Erythroblast (primary cell): ENCODE measurements at regions not wholly inside any gene's neighbourhood (a gene's known extent, or its start where the extent isn't known, plus 50 kb on each side); places are given as distances from the start of the nearest gene placed in this dataset.

Source experiments
- DNase-seq, 2 experiments: peaks; one replicate each; lab custom pipeline; 2025; lab: John Stamatoyannopoulos, UW
- GATA1 ChIP-seq: IDR thresholded peaks from 2 replicates; pipeline ENCODE4 v1.6.1; 2011; ENCODE audit warnings: low read depth, mild to moderate bottlenecking, control low read depth, low read length, moderate library complexity
- POLR2A ChIP-seq: IDR thresholded peaks from 2 replicates; pipeline ENCODE4 v1.6.1; 2011; ENCODE audit warnings: mild to moderate bottlenecking, low read length

DNA sequence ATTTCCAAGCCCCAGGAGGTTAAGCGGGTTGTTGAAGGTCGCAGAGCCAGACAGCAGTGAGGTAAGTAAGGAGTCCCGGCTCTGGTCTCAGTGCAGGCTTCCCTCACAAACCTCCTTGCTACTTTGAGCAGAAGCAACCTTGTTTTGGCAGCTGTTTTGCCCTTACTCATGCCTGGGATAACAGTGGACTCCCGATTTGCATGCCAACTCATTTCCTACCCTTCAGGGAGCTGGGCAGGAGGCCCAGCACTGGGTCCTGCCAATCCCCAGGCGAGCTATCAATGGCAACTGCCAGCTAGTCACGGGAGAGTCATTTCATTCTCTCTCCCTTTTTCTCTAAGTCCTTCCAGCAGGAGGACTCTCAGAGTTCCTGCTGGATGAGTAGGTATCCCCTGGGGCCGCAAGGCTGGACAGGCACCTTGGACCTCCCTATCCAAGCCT, 72.0 kb upstream of the KSR1 start:
- no peak for DNase-seq

GRCh38 chr17:27384726-27385125, 71.5 kb upstream of the KSR1 start:
- TF ChIP-seq GATA1 = no peak
- TF ChIP-seq POLR2A = no peak
- no peak for DNase-seq

More for the DNA sequence above, 72.0 kb upstream of the KSR1 start:
- no peak for TF ChIP-seq GATA1
- no peak for TF ChIP-seq POLR2A

GRCh38 chr17:27385626-27386025, 70.6 kb upstream of the KSR1 start:
- TF ChIP-seq GATA1 (no peak), POLR2A (no peak)
- DNase-seq = no peak

DNA sequence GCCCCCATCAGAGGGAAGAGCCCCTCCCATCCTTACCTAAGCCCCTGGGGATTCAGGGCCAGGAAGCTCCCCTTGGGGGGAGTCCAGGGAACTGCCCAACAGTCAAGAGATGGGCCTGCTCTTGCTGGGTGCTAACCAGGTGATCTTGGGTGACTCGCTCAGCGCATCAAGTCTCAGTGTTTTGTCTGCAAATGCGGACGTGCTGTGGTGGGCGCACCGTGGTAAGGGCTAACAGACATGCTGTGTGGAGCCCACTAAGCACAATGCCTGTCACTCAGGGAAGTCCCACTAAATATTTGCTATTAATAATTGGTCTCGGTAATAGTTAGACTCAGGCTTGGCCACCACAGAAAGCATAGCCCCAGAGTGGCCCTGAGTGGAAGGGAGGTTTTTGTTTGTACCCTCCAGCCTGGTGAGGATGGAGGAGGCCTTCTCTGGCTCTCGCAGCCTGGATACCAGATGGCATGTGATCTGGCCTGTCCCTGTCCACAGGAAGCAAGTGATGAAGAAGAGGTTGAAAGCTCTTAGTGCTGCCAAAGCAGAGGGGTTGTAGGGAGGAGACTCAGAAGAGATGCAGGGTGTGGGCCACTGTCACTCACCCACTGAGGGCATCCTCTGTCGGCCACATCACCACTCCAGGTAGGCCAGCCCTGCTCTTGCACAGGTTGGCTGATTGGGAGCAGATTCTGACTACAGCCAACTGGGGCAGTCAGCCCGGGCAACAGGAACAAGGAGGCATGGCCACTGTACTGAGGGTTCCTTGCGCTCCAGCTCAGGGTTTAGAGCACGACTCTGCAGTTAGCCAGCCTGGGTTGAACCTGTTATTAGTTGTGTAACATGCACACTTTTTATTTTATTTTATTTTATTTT, 69.8 kb upstream of the KSR1 start:
- no peak for TF ChIP-seq GATA1
- TF ChIP-seq POLR2A = no peak
- no peak for DNase-seq

DNA sequence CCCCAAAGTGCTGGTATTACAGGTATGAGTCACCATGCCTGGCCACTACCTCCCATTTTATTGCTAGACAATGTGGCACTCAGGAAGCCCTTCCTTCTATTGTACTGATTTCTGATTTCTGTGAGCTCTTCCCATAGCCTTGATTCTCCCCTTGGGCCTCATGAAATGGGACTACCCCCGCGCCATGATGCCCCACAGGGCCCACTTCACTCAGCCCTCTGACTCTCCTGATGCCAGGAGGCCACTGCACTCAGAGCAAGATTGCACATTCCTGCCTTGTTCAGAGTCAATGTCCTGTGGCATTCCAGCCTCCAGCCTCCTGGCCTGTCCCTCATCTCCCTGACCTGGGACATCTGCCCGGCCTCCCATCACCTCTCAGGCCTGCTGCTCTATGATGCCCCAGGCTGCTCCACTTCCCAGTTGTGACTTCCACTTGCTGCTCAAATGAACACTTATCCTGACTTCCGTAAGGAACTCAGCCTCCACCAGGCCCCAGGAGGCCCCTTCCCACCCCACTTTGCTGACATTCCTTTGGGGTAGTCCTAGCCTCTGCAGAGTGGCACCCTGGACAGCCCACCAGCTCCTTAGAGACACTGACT, 66.6 kb upstream of the KSR1 start:
- no peak for DNase-seq
- TF ChIP-seq GATA1 = no peak
- TF ChIP-seq POLR2A = no peak

DNA sequence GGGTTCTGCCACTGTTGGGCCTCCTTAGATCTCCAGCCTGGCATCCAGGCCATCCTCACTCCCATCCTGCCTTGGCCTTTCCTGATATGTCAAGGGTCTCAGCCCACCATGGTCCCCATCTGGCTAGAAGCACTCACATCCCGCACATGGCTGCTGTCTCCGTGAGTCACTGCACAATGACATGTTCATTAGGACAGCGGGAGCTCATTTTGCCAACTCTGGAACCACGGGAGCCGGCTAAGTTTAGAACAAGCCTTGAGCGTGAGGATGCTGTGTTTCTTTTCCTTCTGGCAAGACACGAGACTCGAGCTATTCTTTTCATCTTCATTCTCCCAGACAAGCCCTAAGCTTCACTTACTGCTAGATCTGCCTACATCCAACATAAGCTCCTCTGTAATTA, 65.7 kb upstream of the KSR1 start:
- no peak for TF ChIP-seq GATA1
- TF ChIP-seq POLR2A = no peak
- no peak for DNase-seq

GRCh38 chr17:27391427-27391826, 64.8 kb upstream of the KSR1 start:
- no peak for DNase-seq
- no peak for TF ChIP-seq POLR2A
- TF ChIP-seq GATA1 = no peak

DNA sequence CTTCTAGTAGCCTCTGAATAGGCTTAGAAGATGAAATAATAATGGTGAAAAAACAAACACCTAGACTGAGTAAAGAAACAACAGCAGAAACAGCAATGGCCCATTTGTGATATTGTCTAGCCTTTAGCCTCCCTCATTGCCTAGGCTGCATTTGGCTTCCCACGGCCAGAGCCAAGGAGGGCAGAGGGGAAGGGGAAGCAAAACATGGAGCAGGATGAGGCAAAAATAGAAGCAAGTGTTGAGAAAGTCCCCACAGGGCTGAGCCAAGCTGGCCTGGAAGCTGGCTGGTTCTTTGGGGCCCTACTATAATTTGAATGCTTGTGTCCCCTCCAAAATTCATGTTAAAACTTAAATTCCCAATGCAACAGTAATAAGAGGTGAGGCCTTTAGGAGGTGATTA, 60.2 kb upstream of the KSR1 start:
- no peak for TF ChIP-seq GATA1

GRCh38 chr17:27396941-27397340, 59.3 kb upstream of the KSR1 start:
- TF ChIP-seq POLR2A = no peak
- TF ChIP-seq GATA1 = no peak
- DNase-seq = no peak

More for the DNA sequence above, 60.2 kb upstream of the KSR1 start:
- DNase-seq = no peak

DNA sequence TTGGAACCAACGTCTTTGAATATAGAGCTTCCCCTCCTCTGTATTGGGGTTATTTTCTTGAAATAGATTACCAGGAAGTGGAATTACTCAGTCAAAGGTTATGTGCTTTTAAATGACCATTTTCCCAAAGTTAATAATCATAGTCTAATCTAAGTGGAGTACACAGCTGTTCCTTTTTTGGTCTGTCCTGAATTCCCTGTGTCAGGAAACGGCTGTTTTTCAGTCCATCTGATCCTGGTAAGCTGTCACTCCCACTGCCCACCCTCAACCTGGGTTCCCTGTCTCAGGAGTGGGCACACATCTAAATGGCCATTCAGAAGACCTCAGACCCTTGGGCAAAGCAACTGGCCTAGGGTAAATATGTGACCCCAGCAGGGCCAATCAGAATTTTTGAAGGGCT, 57.6 kb upstream of the KSR1 start:
- no peak for DNase-seq
- TF ChIP-seq GATA1 = no peak
- TF ChIP-seq POLR2A = no peak

DNA sequence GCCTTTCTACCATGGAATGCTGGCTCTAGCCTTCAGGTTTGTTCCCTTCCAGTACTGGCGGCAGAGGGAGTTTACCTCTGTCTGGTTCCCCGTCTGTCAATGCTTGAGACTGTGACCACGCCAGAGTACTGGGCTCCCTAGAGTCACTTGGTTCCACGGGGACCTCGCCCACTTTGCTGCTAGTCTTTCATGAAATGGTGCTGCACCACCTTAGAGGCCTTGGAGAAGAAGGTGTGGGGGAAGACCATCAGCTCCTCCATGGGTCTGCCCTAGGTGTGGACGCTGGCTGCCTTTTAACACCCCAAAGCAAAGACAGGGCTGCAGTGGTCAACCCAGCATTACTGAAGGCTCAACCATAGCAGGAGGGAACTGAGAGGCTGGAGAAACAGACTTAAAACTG, 55.3 kb upstream of the KSR1 start:
- TF ChIP-seq GATA1 (no peak), POLR2A (no peak)
- DNase-seq = no peak

GRCh38 chr17:27402943-27403342, 53.3 kb upstream of the KSR1 start:
- no peak for TF ChIP-seq POLR2A
- TF ChIP-seq GATA1 = no peak

GRCh38 chr17:27403480-27404005, 52.7 kb upstream of the KSR1 start:
- no peak for TF ChIP-seq POLR2A
- no peak for TF ChIP-seq GATA1
- no peak for DNase-seq

More at GRCh38 chr17:27402943-27403342, 53.3 kb upstream of the KSR1 start:
- DNase-seq = no peak

DNA sequence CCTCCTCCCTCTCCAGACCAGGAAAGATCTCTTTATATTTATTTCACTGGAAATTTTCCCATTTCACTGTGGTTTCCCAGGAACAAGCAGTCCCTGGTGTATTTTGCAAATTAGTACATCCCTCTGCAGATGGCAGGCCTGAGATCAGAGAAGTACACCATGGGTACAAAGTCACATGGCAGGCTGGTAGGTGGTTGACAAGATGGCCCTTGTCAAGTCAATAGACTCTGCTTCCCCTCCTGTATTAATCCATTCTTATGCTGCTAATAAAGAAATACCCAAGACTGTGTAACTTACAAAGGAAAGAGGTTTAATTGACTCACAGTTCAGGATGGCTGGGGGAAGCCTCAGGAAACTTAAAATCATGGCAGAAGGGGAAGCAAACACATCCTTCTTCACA, 51.6 kb upstream of the KSR1 start:
- TF ChIP-seq GATA1 (no peak), POLR2A (no peak)

More for the DNA sequence above, 51.6 kb upstream of the KSR1 start:
- no peak for DNase-seq
